Lower lobe of right lung (tissue), 2 donors: ENCODE measurements at regions not wholly inside any gene's neighbourhood (a gene's known extent, or its start where the extent isn't known, plus 50 kb on each side); places are given as distances from the start of the nearest gene placed in this dataset.

Experiments used
- ATAC-seq, 2 donors: fragments of 200-7000 bp; cut with Tn5 transposase; one replicate each; pipeline ENCODE4 v1.9.1; 2020 to 2022; ENCODE audit warnings: mild to moderate bottlenecking in 2 of 2, moderate library complexity in 2 of 2
- DNase-seq: peaks from one replicate; pipeline ENCODE4 v3.0.0-alpha.2; 2020
- H3K27ac ChIP-seq: fragments of 200-600 bp; one replicate; pipeline ENCODE4 v1.8.0; 2022
- H3K27me3 ChIP-seq: fragments of 200-600 bp; one replicate; pipeline ENCODE4 v1.8.0; 2022; ENCODE audit warnings: low read depth
- H3K36me3 ChIP-seq: fragments of 200-600 bp; one replicate; pipeline ENCODE4 v1.8.0; 2022; ENCODE audit warnings: mild to moderate bottlenecking
- H3K4me1 ChIP-seq: fragments of 200-600 bp; one replicate; pipeline ENCODE4 v1.8.0; 2022
- H3K4me3 ChIP-seq: fragments of 200-600 bp; one replicate; pipeline ENCODE4 v1.8.0; 2022; ENCODE audit warnings: mild to moderate bottlenecking
- H3K9me3 ChIP-seq: fragments of 200-600 bp; one replicate; pipeline ENCODE4 v1.8.0; 2022
- intact Hi-C: fragments of 100-400 bp; cut with DNase I; formaldehyde crosslinking; loops from one replicate; pipeline ENCODE4 v1.11.0; 2022
- TF ChIP-seq, protein P1 (sequence below): fragments of 200-600 bp; IDR thresholded peaks from one replicate; pipeline ENCODE4 v1.8.0; 2022; ENCODE audit warnings: antibody characterized with exemption, mild to moderate bottlenecking
- donor health status: DM: no; HTN: yes; CAD: no; lungs with severe emphysema.

DNA sequence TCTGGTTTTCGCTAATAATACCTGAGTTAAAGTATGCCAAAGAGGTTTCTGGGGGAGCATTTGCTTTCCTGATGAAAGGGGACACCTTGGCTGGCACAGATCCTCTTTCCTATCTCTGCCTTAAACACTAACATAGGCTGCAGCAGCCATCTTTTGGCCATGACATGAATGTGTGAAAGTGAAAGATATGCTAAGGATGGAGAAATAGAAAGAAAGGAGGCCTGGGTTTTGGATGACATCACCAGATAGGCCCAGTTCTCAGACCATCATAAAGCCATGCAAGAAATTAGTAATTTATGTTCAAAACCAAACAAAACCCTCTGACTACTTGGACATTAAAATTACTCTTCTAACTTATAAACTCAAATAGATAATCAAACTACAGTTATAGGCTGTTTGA lies 279.7 kb downstream of the COG6 start:
- Histone ChIP-seq H3K9me3 (no peaks in the 10 kb centered on the region), H3K4me3 (no peak overlapping the region), H3K27ac (no peak overlapping the region), H3K4me1 (no peaks in the 10 kb centered on the region), H3K36me3 (no peaks in the 10 kb centered on the region), H3K27me3 (no peaks in the 10 kb centered on the region)
- DNase-seq: no peak
- TF ChIP-seq, protein P1, sequence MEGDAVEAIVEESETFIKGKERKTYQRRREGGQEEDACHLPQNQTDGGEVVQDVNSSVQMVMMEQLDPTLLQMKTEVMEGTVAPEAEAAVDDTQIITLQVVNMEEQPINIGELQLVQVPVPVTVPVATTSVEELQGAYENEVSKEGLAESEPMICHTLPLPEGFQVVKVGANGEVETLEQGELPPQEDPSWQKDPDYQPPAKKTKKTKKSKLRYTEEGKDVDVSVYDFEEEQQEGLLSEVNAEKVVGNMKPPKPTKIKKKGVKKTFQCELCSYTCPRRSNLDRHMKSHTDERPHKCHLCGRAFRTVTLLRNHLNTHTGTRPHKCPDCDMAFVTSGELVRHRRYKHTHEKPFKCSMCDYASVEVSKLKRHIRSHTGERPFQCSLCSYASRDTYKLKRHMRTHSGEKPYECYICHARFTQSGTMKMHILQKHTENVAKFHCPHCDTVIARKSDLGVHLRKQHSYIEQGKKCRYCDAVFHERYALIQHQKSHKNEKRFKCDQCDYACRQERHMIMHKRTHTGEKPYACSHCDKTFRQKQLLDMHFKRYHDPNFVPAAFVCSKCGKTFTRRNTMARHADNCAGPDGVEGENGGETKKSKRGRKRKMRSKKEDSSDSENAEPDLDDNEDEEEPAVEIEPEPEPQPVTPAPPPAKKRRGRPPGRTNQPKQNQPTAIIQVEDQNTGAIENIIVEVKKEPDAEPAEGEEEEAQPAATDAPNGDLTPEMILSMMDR: no peak
- ATAC-seq: no peak
- intact Hi-C loops: no loop called here

DNA sequence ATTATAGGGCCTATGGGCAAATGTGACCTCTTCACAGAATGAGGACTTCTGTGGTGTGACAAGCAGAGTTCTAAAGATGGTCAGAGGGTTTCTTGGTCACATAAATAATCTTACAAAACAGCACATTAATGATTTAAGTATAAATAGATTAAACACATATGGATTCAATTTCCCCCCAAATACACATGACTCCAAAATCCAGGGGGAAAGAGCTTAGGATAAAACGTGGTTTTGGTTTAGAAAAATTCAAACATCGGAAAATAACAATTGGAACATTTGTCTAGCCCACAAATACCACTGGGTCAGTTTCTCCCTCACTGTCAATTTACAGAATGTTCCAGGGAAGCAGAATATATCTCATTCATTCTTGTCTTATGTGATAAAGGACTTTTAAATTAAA lies 283.1 kb downstream of the COG6 start:
- Histone ChIP-seq H3K9me3 (no peaks in the 10 kb centered on the region), H3K27ac (no peak overlapping the region), H3K27me3 (no peaks in the 10 kb centered on the region), H3K36me3 (no peaks in the 10 kb centered on the region), H3K4me1 (no peaks in the 10 kb centered on the region), H3K4me3 (no peak overlapping the region)
- no peak for DNase-seq
- intact Hi-C loops: no loop called here
- no peak for ATAC-seq
- TF ChIP-seq, protein P1: no peak

DNA sequence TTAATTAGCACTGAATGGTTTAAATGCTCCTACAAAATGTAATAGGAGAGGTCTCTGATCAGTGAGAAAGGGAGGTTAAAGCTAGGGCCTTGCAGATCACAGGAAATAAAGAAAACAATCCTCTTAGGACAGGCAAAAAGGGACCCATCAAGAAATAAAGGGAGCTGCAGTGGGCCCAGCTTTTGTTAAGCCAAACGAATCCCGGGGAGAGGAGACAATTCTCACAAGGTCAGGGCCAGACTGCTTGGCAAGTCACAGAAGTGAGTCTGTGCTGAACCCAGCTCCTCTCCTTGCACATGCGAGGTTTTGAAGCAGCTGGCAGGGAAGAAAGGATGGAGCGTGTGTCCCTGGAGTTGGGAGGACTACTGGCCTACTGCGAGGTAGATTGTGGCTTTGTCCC lies 285.8 kb downstream of the COG6 start:
- no peaks in the 10 kb centered on the region for H3K4me1 ChIP-seq
- intact Hi-C loops: no loop called here

DNA sequence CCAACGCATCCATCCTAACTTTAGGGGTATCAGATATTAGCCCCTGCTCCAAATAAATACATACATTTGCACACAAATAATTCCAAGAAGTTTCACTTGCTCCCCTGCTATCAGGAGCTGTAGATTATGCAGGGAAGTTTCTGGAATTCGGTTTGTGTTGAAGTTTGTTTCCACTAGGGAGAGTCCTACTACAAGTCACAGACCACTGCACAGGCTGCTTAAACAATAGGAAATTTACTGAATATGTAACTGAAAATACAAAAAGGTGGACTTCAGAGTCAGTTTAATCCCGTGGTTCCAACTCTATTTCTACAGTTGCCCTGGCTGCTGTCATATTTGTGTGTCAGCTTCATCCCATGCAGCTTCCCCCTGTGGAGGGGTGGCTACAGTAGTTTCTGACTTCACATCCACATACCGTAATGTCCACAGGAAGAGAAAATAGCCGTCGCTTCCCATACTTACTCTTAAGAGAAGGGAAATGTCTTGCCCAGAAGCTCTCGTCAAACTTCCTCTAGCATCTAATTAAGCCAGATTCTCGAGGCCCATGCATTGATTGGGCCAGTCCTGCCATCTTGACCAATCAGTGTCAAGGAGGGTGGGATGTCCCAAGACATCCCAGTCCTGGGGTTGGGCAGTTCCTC lies 286.6 kb downstream of the COG6 start:
- Histone ChIP-seq H3K36me3 (no peaks in the 10 kb centered on the region), H3K27ac (no peak overlapping the region), H3K9me3 (no peaks in the 10 kb centered on the region), H3K4me1 (no peaks in the 10 kb centered on the region), H3K4me3 (no peak overlapping the region), H3K27me3 (no peaks in the 10 kb centered on the region)
- TF ChIP-seq, protein P1: no peak
- ATAC-seq (no peak), DNase-seq (no peak)
- intact Hi-C loops: no loop called here

More for the DNA sequence above, 285.8 kb downstream of the COG6 start:
- Histone ChIP-seq H3K36me3 (no peaks in the 10 kb centered on the region), H3K9me3 (no peaks in the 10 kb centered on the region), H3K4me3 (no peak overlapping the region), H3K27me3 (no peaks in the 10 kb centered on the region), H3K27ac (no peak overlapping the region)
- TF ChIP-seq, protein P1: no peak
- no peak for ATAC-seq
- DNase-seq: no peak

DNA sequence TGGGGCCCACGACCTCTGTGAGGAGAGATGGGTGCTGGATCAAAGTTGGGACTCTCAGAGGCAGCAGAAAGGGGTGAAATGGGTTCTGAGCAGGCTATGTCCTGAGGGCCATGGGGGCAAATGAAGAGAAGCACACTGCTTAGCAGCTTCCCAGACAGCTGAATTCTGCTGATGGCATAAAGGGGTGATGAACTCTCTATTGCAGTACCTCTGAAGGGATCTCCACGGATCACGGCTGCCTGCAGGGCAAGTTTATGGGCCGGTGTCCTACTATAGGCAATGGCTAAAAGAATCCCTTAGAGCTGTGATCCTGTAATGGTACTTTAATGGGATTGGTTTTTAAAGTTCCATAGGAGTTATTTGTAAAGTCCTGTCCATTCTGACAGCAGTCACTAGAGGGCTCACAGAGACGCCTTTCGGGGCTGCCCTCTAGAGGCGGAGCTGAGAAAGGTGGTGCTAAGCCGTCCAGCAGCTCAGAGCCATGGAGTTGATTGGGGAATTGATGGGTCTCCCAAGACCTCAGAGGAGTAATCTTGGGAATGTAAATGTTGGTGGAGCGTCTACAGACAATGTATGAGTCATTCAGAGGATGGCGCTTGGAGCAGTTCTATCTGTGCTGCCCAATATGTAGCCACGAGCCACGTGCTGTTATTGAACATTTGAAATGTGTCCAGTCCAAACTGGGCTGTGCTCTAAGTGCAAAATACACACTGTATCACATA lies 287.3 kb downstream of the COG6 start:
- ATAC-seq: peak; percentile 94 to 97
- Histone ChIP-seq H3K36me3 (no peaks in the 10 kb centered on the region), H3K27ac (no peak overlapping the region), H3K27me3 (no peaks in the 10 kb centered on the region), H3K4me1 (no peaks in the 10 kb centered on the region), H3K4me3 (no peak overlapping the region), H3K9me3 (no peaks in the 10 kb centered on the region)
- TF ChIP-seq, protein P1: peak; percentile 85
- intact Hi-C loops: no loop called here
- peak; percentile 68 for DNase-seq
